H9 (cell line): ENCODE measurements at regions not wholly inside any gene's neighbourhood (a gene's known extent, or its start where the extent isn't known, plus 50 kb on each side); places are given as distances from the start of the nearest gene placed in this dataset.

Source experiments
- DNase-seq: peaks from one replicate; pipeline ENCODE4 v3.0.0-alpha.2; 2017
- H2AFZ ChIP-seq: one replicate; pipeline ENCODE4 v1.6.1; 2013; ENCODE audit warnings: mild to moderate bottlenecking, low read length, control low read depth, moderate library complexity
- H2AK5ac ChIP-seq: 2 replicates; pipeline ENCODE4 v1.6.1; 2013; ENCODE audit warnings: low read length, control low read depth, mixed read lengths; ENCODE audit not compliant: insufficient read length
- H2BK120ac ChIP-seq: one replicate; pipeline ENCODE4 v1.6.1; 2013; ENCODE audit warnings: low read depth, mild to moderate bottlenecking, low read length, control low read depth, inconsistent platforms; ENCODE audit not compliant: poor library complexity, severe bottlenecking
- H2BK12ac ChIP-seq: 2 replicates; pipeline ENCODE4 v1.6.1; 2013; ENCODE audit warnings: low read length, control low read depth, mixed read lengths, low read depth; ENCODE audit not compliant: insufficient read length
- H2BK15ac ChIP-seq: 2 replicates; pipeline ENCODE4 v1.6.1; 2013; ENCODE audit warnings: low read depth, low read length, control low read depth
- H2BK20ac ChIP-seq: one replicate; pipeline ENCODE4 v1.6.1; 2013; ENCODE audit warnings: low read depth, mild to moderate bottlenecking, low read length, control low read depth, inconsistent platforms; ENCODE audit not compliant: poor library complexity, severe bottlenecking
- H2BK5ac ChIP-seq: 2 replicates; pipeline ENCODE4 v1.6.1; 2013; ENCODE audit warnings: low read length, control low read depth, mixed read lengths; ENCODE audit not compliant: insufficient read length
- H3K14ac ChIP-seq: 2 replicates; pipeline ENCODE4 v1.6.1; 2013; ENCODE audit warnings: low read length, control low read depth; ENCODE audit not compliant: insufficient read depth
- H3K18ac ChIP-seq: 2 replicates; pipeline ENCODE4 v1.6.1; 2013; ENCODE audit warnings: low read depth, mild to moderate bottlenecking, mixed read lengths, low read length, control low read depth; ENCODE audit not compliant: insufficient read length
- H3K23ac ChIP-seq: 2 replicates; pipeline ENCODE4 v1.6.1; 2013; ENCODE audit warnings: low read length, control low read depth, mixed read lengths, low read depth; ENCODE audit not compliant: insufficient read length
- H3K23me2 ChIP-seq: 2 replicates; pipeline ENCODE4 v1.6.1; 2013; ENCODE audit warnings: low read depth, mild to moderate bottlenecking, mixed read lengths, low read length, control low read depth; ENCODE audit not compliant: insufficient read length, poor library complexity, severe bottlenecking
- H3K27ac ChIP-seq: 2 replicates; pipeline ENCODE4 v1.5.1; 2013; ENCODE audit warnings: low read length, control low read depth, mixed read lengths, low read depth; ENCODE audit not compliant: insufficient read length
- H3K27me3 ChIP-seq: 2 replicates; pipeline ENCODE4 v1.6.1; 2013; ENCODE audit warnings: low read length, control low read depth, inconsistent platforms; ENCODE audit not compliant: insufficient read depth
- H3K4ac ChIP-seq: 2 replicates; pipeline ENCODE4 v1.6.1; 2013; ENCODE audit warnings: low read depth, mild to moderate bottlenecking, control low read depth, inconsistent platforms, low read length, moderate library complexity
- H3K4me1 ChIP-seq: 2 replicates; pipeline ENCODE4 v1.6.1; 2013; ENCODE audit warnings: low read length, control low read depth, inconsistent platforms; ENCODE audit not compliant: insufficient read depth
- H3K4me2 ChIP-seq: 2 replicates; pipeline ENCODE4 v1.6.1; 2013; ENCODE audit warnings: low read length, control low read depth, mixed read lengths; ENCODE audit not compliant: insufficient read length, insufficient read depth
- H3K56ac ChIP-seq: 2 replicates; pipeline ENCODE4 v1.6.1; 2013; ENCODE audit warnings: low read depth, mild to moderate bottlenecking, mixed read lengths, low read length, control low read depth; ENCODE audit not compliant: insufficient read length
- H3K79me1 ChIP-seq: 2 replicates; pipeline ENCODE4 v1.6.1; 2013; ENCODE audit warnings: low read depth, mild to moderate bottlenecking, moderate library complexity, low read length, control low read depth, inconsistent platforms; ENCODE audit not compliant: insufficient read depth, poor library complexity, severe bottlenecking
- H3K79me2 ChIP-seq: 2 replicates; pipeline ENCODE4 v1.6.1; 2013; ENCODE audit warnings: low read length, control low read depth, inconsistent platforms; ENCODE audit not compliant: insufficient read depth
- H3K9ac ChIP-seq: 2 replicates; pipeline ENCODE4 v1.6.1; 2013; ENCODE audit warnings: low read length, control low read depth, mixed read lengths; ENCODE audit not compliant: insufficient read length; ENCODE audit errors: extremely low read depth
- H3K9me3 ChIP-seq: one replicate; pipeline ENCODE4 v1.6.1; 2013; ENCODE audit warnings: low read depth, low read length, inconsistent platforms; ENCODE audit not compliant: control insufficient read depth
- H3T11ph ChIP-seq: one replicate; pipeline ENCODE4 v1.6.1; 2013; ENCODE audit warnings: mild to moderate bottlenecking, low read length, control low read depth, inconsistent platforms
- H4K20me1 ChIP-seq: one replicate; pipeline ENCODE4 v1.6.1; 2013; ENCODE audit not compliant: control insufficient read depth, insufficient read length, insufficient read depth
- H4K5ac ChIP-seq: 2 replicates; pipeline ENCODE4 v1.6.1; 2013; ENCODE audit warnings: low read depth, mild to moderate bottlenecking, mixed read lengths, low read length, control low read depth; ENCODE audit not compliant: insufficient read length
- H4K8ac ChIP-seq: replicated peaks from 2 replicates; pipeline ENCODE4 v1.6.1; 2013; ENCODE audit warnings: low read length, control low read depth, mixed read lengths, low read depth; ENCODE audit not compliant: insufficient read length
- H4K91ac ChIP-seq: 2 replicates; pipeline ENCODE4 v1.6.1; 2013; ENCODE audit warnings: low read depth, mild to moderate bottlenecking, moderate library complexity, mixed read lengths, low read length, control low read depth; ENCODE audit not compliant: insufficient read length
- H3K27ac Mint-ChIP-seq, 3 experiments: 2 replicates in 2 of 3; 3 replicates in 1 of 3; pipeline ENCODE4 v1.8.0; 2020 to 2021; ENCODE audit warnings: mixed read lengths in 3 of 3, mild to moderate bottlenecking in 1 of 3, moderate library complexity in 1 of 3
- H3K27me3 Mint-ChIP-seq: 2 replicates; pipeline ENCODE4 v1.8.0; 2021; ENCODE audit warnings: low read depth, mild to moderate bottlenecking, moderate library complexity, mixed read lengths
- H3K36me3 Mint-ChIP-seq, 3 experiments: 2 replicates in 2 of 3; 3 replicates in 1 of 3; pipeline ENCODE4 v1.8.0; 2020 to 2021; ENCODE audit warnings: low read depth in 3 of 3, mixed read lengths in 3 of 3; ENCODE audit not compliant: insufficient read depth in 1 of 3
- H3K4me1 Mint-ChIP-seq, 2 experiments: 2 replicates each; pipeline ENCODE4 v1.8.0; 2020; ENCODE audit warnings: mixed read lengths in 2 of 2
- H3K4me3 Mint-ChIP-seq, 2 experiments: 2 replicates in 1 of 2; 3 replicates in 1 of 2; pipeline ENCODE4 v1.8.0; 2020 to 2021; ENCODE audit warnings: mild to moderate bottlenecking in 2 of 2, mixed read lengths in 2 of 2, moderate library complexity in 1 of 2
- H3K9me3 Mint-ChIP-seq, 2 experiments: 2 replicates in 1 of 2; 3 replicates in 1 of 2; pipeline ENCODE4 v1.8.0; 2020; ENCODE audit warnings: mild to moderate bottlenecking in 2 of 2, mixed read lengths in 2 of 2, moderate library complexity in 1 of 2
- CTCF ChIP-seq: fragments of 200-600 bp; sonication (generic); conservative IDR thresholded peaks from 3 replicates; pipeline ENCODE4 v1.8.0; 2021; ENCODE audit warnings: antibody characterized with exemption, mild to moderate bottlenecking
- WGBS: extraction: QIAGEN DNeasy Blood & Tissue Kit; methylation state at CpG from one replicate; pipeline ENCODE4 v1.1.7; 2013; ENCODE audit warnings: missing lambda C conversion rate, low lambda C conversion rate, mixed read lengths; ENCODE audit not compliant: insufficient read length; ENCODE audit errors: extremely low coverage; 5-methylcytosine and 5-hydroxymethylcytosine counted together

DNA sequence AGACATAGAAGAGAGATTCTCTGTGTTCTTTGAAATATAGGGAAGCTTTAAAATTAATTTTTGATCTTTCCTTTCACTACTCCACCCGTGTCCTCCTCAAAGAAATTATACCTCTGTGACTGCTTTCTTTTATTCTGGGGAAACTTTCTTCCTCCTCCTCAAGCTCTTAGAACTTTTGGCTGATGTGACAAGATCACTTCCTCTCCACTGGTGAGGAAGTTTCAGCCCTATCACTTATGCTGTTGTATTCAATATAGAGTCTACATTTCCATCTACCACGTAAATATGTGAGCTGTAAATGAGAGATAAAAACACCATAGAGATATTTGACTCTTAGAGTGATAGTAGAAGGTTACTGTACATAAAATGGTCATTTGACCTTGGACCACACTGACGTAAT, 141.9 kb upstream of the SASH1 start:
- Histone ChIP-seq H2BK120ac (no peak overlapping the region), H2BK12ac (no peak overlapping the region), H3K4me2 (no peak overlapping the region), H3K79me1 (no peaks in the 10 kb centered on the region), H3K14ac (no peak overlapping the region), H2BK15ac (no peak overlapping the region), H2BK5ac (no peak overlapping the region), H3K18ac (no peak overlapping the region), H2AFZ (no peak overlapping the region), H3K56ac (no peak overlapping the region), H4K8ac (no peak overlapping the region), H3K9ac (no peak overlapping the region), H3K23me2 (no peaks in the 10 kb centered on the region), H2AK5ac (no peak overlapping the region), H4K91ac (no peak overlapping the region), H3K27ac (no peak overlapping the region), H4K5ac (no peak overlapping the region), H3K9me3 (no peaks in the 10 kb centered on the region), H3K4me1 (peaks cover 3% of the 10 kb centered on the region; the same call in 1 of the 2 replicates), H3K23ac (no peak overlapping the region), H2BK20ac (no peak overlapping the region), H3K79me2 (no peaks in the 10 kb centered on the region), H3T11ph (no peak overlapping the region), H3K27me3 (no peaks in the 10 kb centered on the region), H3K4ac (no peak overlapping the region), H4K20me1 (no peaks in the 10 kb centered on the region)
- H3K4me1 Mint-ChIP-seq, result peaks cover 5 to 8% of the 10 kb centered on the region in 2 experiments
- no peaks in the 10 kb centered on the region; a peak in 1 of 5 replicates for H3K9me3 Mint-ChIP-seq
- no peak for TF ChIP-seq CTCF
- H3K27ac Mint-ChIP-seq, result no peak overlapping the region
- no peaks in the 10 kb centered on the region; the same call in 1 of the 2 replicates for H3K27me3 Mint-ChIP-seq
- no peaks in the 10 kb centered on the region for H3K36me3 Mint-ChIP-seq
- no CpG with 5 or more reads among the region's 3 CpGs for WGBS
- DNase-seq, result no peak
- no peak overlapping the region for H3K4me3 Mint-ChIP-seq
